CD4-positive, alpha-beta T cell (primary cell): ENCODE measurements at regions not wholly inside any gene's neighbourhood (a gene's known extent, or its start where the extent isn't known, plus 50 kb on each side); places are given as distances from the start of the nearest gene placed in this dataset.

Experiments used
- ATAC-seq: fragments of 200-7000 bp; cut with Tn5 transposase; one replicate; pipeline ENCODE4 v1.10.0; 2022; ENCODE audit warnings: mild to moderate bottlenecking; ENCODE audit not compliant: poor library complexity
- CTCF ChIA-PET: fragments of 350-600 bp; sonication (Branson Sonifier 250); formaldehyde crosslinking; loops from one replicate; lab custom pipeline; 2021; ENCODE audit warnings: antibody characterized with exemption, inconsistent platforms; lab: Charles Lee
- POLR2A ChIA-PET: fragments of 350-600 bp; sonication (Branson Sonifier 250); formaldehyde crosslinking; loops from one replicate; lab custom pipeline; 2021; ENCODE audit warnings: antibody characterized with exemption, inconsistent platforms; lab: Charles Lee
- DNase-seq, 14 experiments: peaks; one replicate each; pipeline ENCODE4 v3.0.0-alpha.2; 2013 to 2020; ENCODE audit warnings: mixed read lengths in 2 of 14
- H3K27ac ChIP-seq, 2 donors: one replicate each; pipeline versions ENCODE4 v1.5.1 to v1.7.0; 2013; ENCODE audit warnings: low read length in 2 of 2, low read depth in 1 of 2, mild to moderate bottlenecking in 1 of 2
- H3K27me3 ChIP-seq, 2 experiments: 1 replicate in 1 of 2; 2 replicates in 1 of 2; pipeline versions ENCODE4 v1.6.1 to v1.7.0; 2013; ENCODE audit warnings: low read length in 2 of 2, control low read depth in 1 of 2, mild to moderate bottlenecking in 1 of 2, moderate library complexity in 1 of 2; ENCODE audit not compliant: insufficient read depth in 2 of 2, control insufficient read depth in 1 of 2
- H3K36me3 ChIP-seq: one replicate; pipeline ENCODE4 v1.6.1; 2013; ENCODE audit warnings: low read length, control low read depth; ENCODE audit not compliant: insufficient read depth
- H3K4me1 ChIP-seq: one replicate; pipeline ENCODE4 v1.6.1; 2013; ENCODE audit warnings: low read length, control low read depth; ENCODE audit not compliant: insufficient read depth
- H3K4me3 ChIP-seq: one replicate; pipeline ENCODE4 v1.5.1; 2013; ENCODE audit warnings: mild to moderate bottlenecking, low read length, moderate library complexity
- H3K9me3 ChIP-seq, 2 experiments: 1 replicate in 1 of 2; 2 replicates in 1 of 2; pipeline versions ENCODE4 v1.6.1 to v1.7.0; 2013; ENCODE audit warnings: low read length in 2 of 2, mild to moderate bottlenecking in 2 of 2, control low read depth in 1 of 2, moderate library complexity in 1 of 2; ENCODE audit not compliant: control insufficient read depth in 1 of 2, insufficient read depth in 1 of 2
- H3K27ac Mint-ChIP-seq: one replicate; pipeline ENCODE4 v1.8.0; 2020; ENCODE audit warnings: mixed read lengths
- H3K27me3 Mint-ChIP-seq: one replicate; pipeline ENCODE4 v1.8.0; 2021; ENCODE audit warnings: mixed read lengths
- H3K36me3 Mint-ChIP-seq: one replicate; pipeline ENCODE4 v1.8.0; 2021; ENCODE audit warnings: low read depth, mixed read lengths
- H3K4me1 Mint-ChIP-seq: one replicate; pipeline ENCODE4 v1.8.0; 2021; ENCODE audit warnings: low read depth, mixed read lengths
- H3K4me3 Mint-ChIP-seq: one replicate; pipeline ENCODE4 v1.8.0; 2020; ENCODE audit warnings: mild to moderate bottlenecking, mixed read lengths
- H3K9me3 Mint-ChIP-seq: one replicate; pipeline ENCODE4 v1.8.0; 2020; ENCODE audit warnings: mixed read lengths
- CTCF ChIP-seq: fragments of 200-600 bp; IDR thresholded peaks from one replicate; pipeline ENCODE4 v1.8.0; 2022; ENCODE audit warnings: antibody characterized with exemption, mild to moderate bottlenecking
- intact Hi-C, 2 experiments: fragments of 100-400 bp; cut with DNase I in 1 of 2; cut with micrococcal nuclease in 1 of 2; formaldehyde crosslinking; loops; one replicate each; pipeline versions ENCODE4 v1.15.1 to v1.9.0; 2023 to 2025; cut with DNase I, micrococcal nuclease

- ChIA-PET CTCF (no interaction called here), POLR2A (no interaction called here)
- H3K9me3 Mint-ChIP-seq = peaks cover 12% of the 10 kb centered on the region
- DNase-seq = no peak
- no peaks in the 10 kb centered on the region for H3K27me3 ChIP-seq
- H3K9me3 ChIP-seq = peaks cover 0 to 7% of the 10 kb centered on the region in 2 experiments
- H3K27me3 Mint-ChIP-seq = no peaks in the 10 kb centered on the region
- no peaks in the 10 kb centered on the region for H3K36me3 ChIP-seq
- H3K27ac ChIP-seq = no peak overlapping the region
- no peak overlapping the region for H3K4me3 ChIP-seq
- intact Hi-C loops = no loop called here
- no peak overlapping the region for H3K27ac Mint-ChIP-seq
- no peak for TF ChIP-seq CTCF
- H3K4me3 Mint-ChIP-seq = no peak overlapping the region
- H3K4me1 ChIP-seq = no peaks in the 10 kb centered on the region
- no peaks in the 10 kb centered on the region for H3K4me1 Mint-ChIP-seq
- no peaks in the 10 kb centered on the region for H3K36me3 Mint-ChIP-seq
- no peak for ATAC-seq
Measured at GRCh38 chr11:40045312-40045711, 1414.1 kb downstream of the LRRC4C start.

- DNase-seq = no peak
- Mint-ChIP-seq H3K27ac (no peak overlapping the region), H3K36me3 (no peaks in the 10 kb centered on the region), H3K4me3 (no peak overlapping the region), H3K27me3 (no peaks in the 10 kb centered on the region), H3K9me3 (peaks cover 24% of the 10 kb centered on the region), H3K4me1 (no peaks in the 10 kb centered on the region)
- no peaks in the 10 kb centered on the region for H3K4me1 ChIP-seq
- no peak overlapping the region for H3K27ac ChIP-seq
- intact Hi-C loops = no loop called here
- ATAC-seq = no peak
- H3K4me3 ChIP-seq = no peak overlapping the region
- H3K9me3 ChIP-seq = no peaks in the 10 kb centered on the region
- no peaks in the 10 kb centered on the region for H3K27me3 ChIP-seq
- POLR2A ChIA-PET = no interaction called here
- CTCF ChIA-PET = no interaction called here
- H3K36me3 ChIP-seq = no peaks in the 10 kb centered on the region
- TF ChIP-seq CTCF = no peak
Measured at GRCh38 chr11:40037005-40037404, 1422.4 kb downstream of the LRRC4C start.

- no peaks in the 10 kb centered on the region for H3K4me1 Mint-ChIP-seq
- no peak overlapping the region for H3K27ac Mint-ChIP-seq
- no peak for TF ChIP-seq CTCF
- Histone ChIP-seq H3K4me1 (no peaks in the 10 kb centered on the region), H3K27ac (no peak overlapping the region), H3K4me3 (no peak overlapping the region), H3K36me3 (no peaks in the 10 kb centered on the region), H3K27me3 (no peaks in the 10 kb centered on the region), H3K9me3 (peaks cover 0 to 4% of the 10 kb centered on the region in 2 experiments)
- H3K9me3 Mint-ChIP-seq = peaks cover 22% of the 10 kb centered on the region
- no peak for ATAC-seq
- no peaks in the 10 kb centered on the region for H3K27me3 Mint-ChIP-seq
- ChIA-PET POLR2A (no interaction called here), CTCF (no interaction called here)
- no peak overlapping the region for H3K4me3 Mint-ChIP-seq
- intact Hi-C loops = no loop called here
- H3K36me3 Mint-ChIP-seq = no peaks in the 10 kb centered on the region
- no peak for DNase-seq
Measured at GRCh38 chr11:40032331-40032730, 1427.1 kb downstream of the LRRC4C start.
